ENCODE measurements at regions not wholly inside any gene's neighbourhood (a gene's known extent, or its start where the extent isn't known, plus 50 kb on each side); places are given as distances from the start of the nearest gene placed in this dataset.

DNA sequence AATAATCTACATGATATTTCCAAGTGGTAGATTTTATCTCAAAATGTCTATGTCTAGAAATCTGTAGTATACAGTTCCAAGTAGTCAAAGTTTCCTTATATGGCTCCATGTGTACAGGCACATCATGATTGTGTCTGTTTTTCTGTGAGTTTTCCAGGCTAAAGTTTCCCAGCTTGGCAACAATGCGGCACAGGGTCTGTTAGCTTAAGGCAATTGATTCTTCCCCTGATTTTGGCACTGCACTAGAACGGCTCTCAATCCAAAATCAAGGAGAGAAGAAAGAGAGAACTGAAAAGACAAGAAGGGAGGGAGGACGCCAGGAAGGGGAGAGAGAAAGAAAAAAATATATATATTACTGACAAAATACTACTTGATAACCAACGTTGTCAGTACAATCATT, 193.9 kb upstream of the SNX7 start:
- Mint-ChIP-seq H3K9me3 (ENCODE audit: low read depth) (no peaks in the 10 kb centered on the region), H3K4me1 (peaks cover 2% of the 10 kb centered on the region), H3K27me3 (peaks cover 16% of the 10 kb centered on the region), H3K27ac (no peak overlapping the region), H3K4me3 (no peak overlapping the region), H3K36me3 (no peaks in the 10 kb centered on the region)
- CTCF ChIA-PET: interaction anchor here (0.6 to 2.5 kb wide), 6 partner anchors 9 to 942 kb away, joined by 3 to 17 read pairs (median 6); no protein-coding TSS in a partner anchor
- DNase-seq: no peak
- ATAC-seq: no peak

DNA sequence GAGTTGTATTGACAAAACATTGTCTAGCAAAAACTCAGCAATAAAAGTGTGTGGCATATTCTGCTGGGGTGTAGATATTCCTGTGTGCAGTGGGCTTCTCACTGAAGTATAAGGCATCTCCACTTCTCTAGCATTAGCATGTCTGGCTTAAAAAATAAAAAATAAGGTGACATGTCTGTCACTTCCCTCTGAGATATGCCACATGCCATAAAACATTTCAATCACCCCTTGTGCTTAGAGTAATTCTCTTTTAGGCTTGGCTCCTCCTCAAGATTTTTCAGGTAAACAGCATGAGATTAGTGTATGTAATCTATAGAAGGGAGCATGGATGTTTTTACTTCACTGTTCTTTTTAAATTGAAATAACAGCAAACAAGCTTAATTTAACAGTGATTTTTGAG, 194.4 kb upstream of the SNX7 start:
- Mint-ChIP-seq H3K9me3 (ENCODE audit: low read depth) (no peaks in the 10 kb centered on the region), H3K36me3 (no peaks in the 10 kb centered on the region), H3K27ac (no peak overlapping the region), H3K4me3 (no peak overlapping the region), H3K27me3 (peaks cover 17% of the 10 kb centered on the region), H3K4me1 (peaks cover 2% of the 10 kb centered on the region)
- DNase-seq (no peak), ATAC-seq (no peak)
- CTCF ChIA-PET: interaction anchor here (1.0 to 2.5 kb wide), 3 partner anchors 10 to 413 kb away, joined by 3 to 17 read pairs (median 7); no protein-coding TSS in a partner anchor

GRCh38 chr1:98461873-98462385, 199.6 kb upstream of the SNX7 start:
- H3K27ac Mint-ChIP-seq: no peak overlapping the region
- ATAC-seq: no peak

GRCh38 chr1:98460136-98460535, 201.4 kb upstream of the SNX7 start:
- no peak overlapping the region for H3K27ac Mint-ChIP-seq
- CTCF ChIA-PET: no interaction called here
- H3K4me3 Mint-ChIP-seq: no peak overlapping the region
- H3K27me3 Mint-ChIP-seq: peaks cover 21% of the 10 kb centered on the region
- no peaks in the 10 kb centered on the region for H3K4me1 Mint-ChIP-seq
- ATAC-seq: no peak
- no peak for DNase-seq
- H3K9me3 Mint-ChIP-seq (ENCODE audit: low read depth): no peaks in the 10 kb centered on the region
- no peaks in the 10 kb centered on the region for H3K36me3 Mint-ChIP-seq

More at GRCh38 chr1:98461873-98462385, 199.6 kb upstream of the SNX7 start:
- CTCF ChIA-PET: interaction anchor here (1.0 kb wide), 1 partner anchor 408 kb away, joined by 3 read pairs; no protein-coding TSS in a partner anchor
- Mint-ChIP-seq H3K36me3 (no peaks in the 10 kb centered on the region), H3K4me3 (no peak overlapping the region), H3K4me1 (peaks cover 2% of the 10 kb centered on the region), H3K27me3 (peaks cover 21% of the 10 kb centered on the region), H3K9me3 (ENCODE audit: low read depth) (no peaks in the 10 kb centered on the region)
- no peak for DNase-seq

GRCh38 chr1:98459486-98459870, 202.0 kb upstream of the SNX7 start:
- DNase-seq: no peak
- CTCF ChIA-PET: interaction anchor here (1.2 kb wide), 1 partner anchor 9 kb away, joined by 3 read pairs; no protein-coding TSS in a partner anchor
- Mint-ChIP-seq H3K4me3 (no peak overlapping the region), H3K9me3 (ENCODE audit: low read depth) (no peaks in the 10 kb centered on the region), H3K36me3 (no peaks in the 10 kb centered on the region), H3K27me3 (peaks cover 27% of the 10 kb centered on the region), H3K27ac (no peak overlapping the region), H3K4me1 (no peaks in the 10 kb centered on the region)
- ATAC-seq: no peak

GRCh38 chr1:98458511-98459485, 202.7 kb upstream of the SNX7 start:
- no peak for ATAC-seq
- CTCF ChIA-PET: interaction anchor here (1.2 kb wide), 1 partner anchor 10 kb away, joined by 3 read pairs; no protein-coding TSS in a partner anchor
- Mint-ChIP-seq H3K27me3 (peaks cover 31% of the 10 kb centered on the region), H3K36me3 (no peaks in the 10 kb centered on the region), H3K4me3 (no peak overlapping the region), H3K27ac (no peak overlapping the region), H3K4me1 (no peaks in the 10 kb centered on the region), H3K9me3 (ENCODE audit: low read depth) (no peaks in the 10 kb centered on the region)
- DNase-seq: no peak

GRCh38 chr1:98457248-98457647, 204.3 kb upstream of the SNX7 start:
- Mint-ChIP-seq H3K9me3 (ENCODE audit: low read depth) (no peaks in the 10 kb centered on the region), H3K36me3 (no peaks in the 10 kb centered on the region), H3K4me1 (no peaks in the 10 kb centered on the region), H3K4me3 (no peak overlapping the region), H3K27me3 (peaks cover 35% of the 10 kb centered on the region), H3K27ac (no peak overlapping the region)
- CTCF ChIA-PET: interaction anchor here (1.0 kb wide), 1 partner anchor 10 kb away, joined by 3 read pairs; no protein-coding TSS in a partner anchor
- ATAC-seq: no peak
- no peak for DNase-seq

GRCh38 chr1:98454666-98455065, 206.9 kb upstream of the SNX7 start:
- ATAC-seq: no peak
- no peaks in the 10 kb centered on the region for H3K4me1 Mint-ChIP-seq
- H3K9me3 Mint-ChIP-seq (ENCODE audit: low read depth): no peaks in the 10 kb centered on the region
- no peaks in the 10 kb centered on the region for H3K36me3 Mint-ChIP-seq
- no peak overlapping the region for H3K27ac Mint-ChIP-seq
- H3K27me3 Mint-ChIP-seq: peaks cover 43% of the 10 kb centered on the region
- CTCF ChIA-PET: no interaction called here
- H3K4me3 Mint-ChIP-seq: no peak overlapping the region
- DNase-seq: no peak

- no peak for ATAC-seq
- Mint-ChIP-seq H3K27ac (no peak overlapping the region), H3K27me3 (peaks cover 36% of the 10 kb centered on the region), H3K9me3 (ENCODE audit: low read depth) (no peaks in the 10 kb centered on the region), H3K36me3 (no peaks in the 10 kb centered on the region), H3K4me1 (no peaks in the 10 kb centered on the region), H3K4me3 (no peak overlapping the region)
- DNase-seq: no peak
- CTCF ChIA-PET: no interaction called here
Measured at GRCh38 chr1:98453066-98453465, 208.5 kb upstream of the SNX7 start.

DNA sequence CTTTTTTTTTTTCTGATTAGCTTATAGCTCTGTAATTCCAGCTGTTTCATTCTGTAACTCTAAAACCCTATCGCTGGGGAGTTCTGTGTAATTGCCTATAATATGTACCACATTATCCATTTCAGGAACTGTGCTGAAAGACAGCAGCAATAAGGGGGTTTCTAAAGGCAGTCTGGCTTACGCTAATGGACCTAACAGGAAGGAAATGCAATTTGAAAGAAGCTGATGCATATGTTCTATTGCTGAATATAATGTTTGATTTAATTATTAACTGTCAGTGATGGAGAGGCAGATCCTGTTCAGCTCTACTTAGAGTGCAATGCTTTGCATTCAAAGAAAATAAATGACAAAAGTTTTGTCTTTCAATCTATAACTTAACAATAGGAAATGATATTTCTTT, 209.4 kb upstream of the SNX7 start:
- H3K36me3 Mint-ChIP-seq: no peaks in the 10 kb centered on the region
- no peaks in the 10 kb centered on the region for H3K4me1 Mint-ChIP-seq
- peaks cover 38% of the 10 kb centered on the region for H3K27me3 Mint-ChIP-seq
- no peaks in the 10 kb centered on the region for H3K9me3 Mint-ChIP-seq (ENCODE audit: low read depth)
- no peak overlapping the region for H3K27ac Mint-ChIP-seq
- CTCF ChIA-PET: no interaction called here
- H3K4me3 Mint-ChIP-seq: no peak overlapping the region
- no peak for DNase-seq
- no peak for ATAC-seq

DNA sequence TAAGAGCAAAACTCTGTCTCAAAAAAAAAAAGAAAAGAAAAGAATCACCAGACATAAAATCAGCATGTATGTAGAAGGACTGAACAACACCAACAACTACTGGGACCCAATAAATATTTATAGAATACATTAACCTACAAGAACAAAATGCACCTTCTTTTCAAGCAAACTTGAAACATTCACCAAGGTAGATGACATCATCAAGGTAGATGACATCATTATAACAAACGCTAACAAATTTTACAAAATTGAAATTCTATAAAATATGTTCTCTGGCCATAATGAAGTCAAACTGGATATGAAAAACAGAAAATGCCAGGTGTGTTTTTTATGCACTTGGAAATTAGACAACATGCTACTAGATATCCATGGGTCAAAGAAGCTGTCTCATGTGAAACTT, 220.2 kb upstream of the SNX7 start:
- CTCF ChIA-PET: interaction anchor here (1.6 kb wide), 1 partner anchor 9 kb away, joined by 4 read pairs; no protein-coding TSS in a partner anchor
- DNase-seq (no peak), ATAC-seq (no peak)
- Mint-ChIP-seq H3K4me1 (no peaks in the 10 kb centered on the region), H3K27ac (no peak overlapping the region), H3K36me3 (no peaks in the 10 kb centered on the region), H3K9me3 (ENCODE audit: low read depth) (no peaks in the 10 kb centered on the region), H3K27me3 (peaks cover 6% of the 10 kb centered on the region), H3K4me3 (no peak overlapping the region)

DNA sequence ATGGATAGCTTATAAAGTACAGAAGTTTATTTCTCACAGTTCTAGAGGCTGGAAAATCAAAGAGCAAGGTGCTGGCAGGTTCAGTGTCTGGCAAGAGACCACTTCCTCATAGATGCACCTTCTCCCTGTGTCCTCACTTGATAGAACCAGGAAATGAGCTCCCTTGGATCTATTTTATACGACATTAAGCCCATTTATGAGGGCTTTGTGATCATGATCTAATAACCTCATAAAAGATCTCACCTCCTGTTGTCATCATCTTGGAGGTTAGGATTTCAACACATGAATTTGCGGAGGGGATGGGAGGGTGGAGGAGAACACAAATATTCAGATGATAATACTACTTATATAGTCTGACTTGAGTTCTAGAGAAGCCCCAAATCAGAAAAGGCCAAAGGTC, 222.1 kb upstream of the SNX7 start:
- Mint-ChIP-seq H3K27ac (no peak overlapping the region), H3K27me3 (peaks cover 3% of the 10 kb centered on the region), H3K36me3 (no peaks in the 10 kb centered on the region), H3K4me1 (no peaks in the 10 kb centered on the region), H3K9me3 (ENCODE audit: low read depth) (no peaks in the 10 kb centered on the region), H3K4me3 (no peak overlapping the region)
- no peak for ATAC-seq
- DNase-seq: no peak
- CTCF ChIA-PET: no interaction called here

GRCh38 chr1:98437540-98437939, 224.0 kb upstream of the SNX7 start:
- CTCF ChIA-PET: no interaction called here
- no peak for DNase-seq
- Mint-ChIP-seq H3K9me3 (ENCODE audit: low read depth) (no peaks in the 10 kb centered on the region), H3K4me3 (no peak overlapping the region), H3K27ac (no peak overlapping the region), H3K27me3 (peaks cover 3% of the 10 kb centered on the region), H3K36me3 (no peaks in the 10 kb centered on the region), H3K4me1 (no peaks in the 10 kb centered on the region)
- no peak for ATAC-seq

DNA sequence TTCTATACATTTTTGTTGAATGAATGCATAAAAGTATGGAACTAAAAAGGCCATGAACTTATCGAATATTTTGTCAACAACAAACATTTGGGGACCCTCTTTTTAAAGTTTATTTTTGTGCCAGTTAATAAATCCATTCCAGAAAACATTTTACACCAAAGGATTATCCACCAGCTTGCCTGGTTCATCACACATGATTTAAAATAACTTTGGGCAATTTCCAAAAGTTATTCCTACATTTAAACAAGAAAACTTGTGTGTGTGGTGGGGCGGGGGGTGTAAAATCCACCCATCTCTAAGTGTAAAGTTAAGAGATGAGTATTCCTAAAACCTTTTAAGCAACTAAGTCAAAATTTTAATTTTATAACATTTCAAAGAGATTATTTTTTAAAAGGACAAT, 224.5 kb upstream of the SNX7 start:
- DNase-seq (no peak), ATAC-seq (no peak)
- peaks cover 6% of the 10 kb centered on the region for H3K27me3 Mint-ChIP-seq
- CTCF ChIA-PET: no interaction called here
- no peak overlapping the region for H3K27ac Mint-ChIP-seq
- H3K36me3 Mint-ChIP-seq: no peaks in the 10 kb centered on the region
- H3K4me1 Mint-ChIP-seq: no peaks in the 10 kb centered on the region
- no peaks in the 10 kb centered on the region for H3K9me3 Mint-ChIP-seq (ENCODE audit: low read depth)
- no peak overlapping the region for H3K4me3 Mint-ChIP-seq
